Activated naive CD4-positive, alpha-beta T cell treated with anti-CD3 and anti-CD28 coated beads for 36 hours (primary cell): ENCODE measurements at regions not wholly inside any gene's neighbourhood (a gene's known extent, or its start where the extent isn't known, plus 50 kb on each side); places are given as distances from the start of the nearest gene placed in this dataset.

ENCODE experiments used
- CTCF ChIA-PET: fragments of 350-600 bp; sonication (Branson Sonifier 250); formaldehyde crosslinking; loops from one replicate; lab custom pipeline; 2021; ENCODE audit warnings: antibody characterized with exemption; lab: Charles Lee
- DNase-seq: peaks from one replicate; pipeline ENCODE4 v3.0.0-alpha.2; 2020
- H3K27ac Mint-ChIP-seq: one replicate; pipeline ENCODE4 v1.8.0; 2021; ENCODE audit warnings: mild to moderate bottlenecking, mixed read lengths
- H3K27me3 Mint-ChIP-seq: one replicate; pipeline ENCODE4 v1.8.0; 2021; ENCODE audit warnings: low read depth, mixed read lengths
- H3K36me3 Mint-ChIP-seq: one replicate; pipeline ENCODE4 v1.8.0; 2021; ENCODE audit warnings: low read depth, mixed read lengths
- H3K4me1 Mint-ChIP-seq: one replicate; pipeline ENCODE4 v1.8.0; 2021; ENCODE audit warnings: low read depth, mixed read lengths
- H3K4me3 Mint-ChIP-seq: one replicate; pipeline ENCODE4 v1.8.0; 2021; ENCODE audit warnings: mild to moderate bottlenecking, moderate library complexity, mixed read lengths
- H3K9me3 Mint-ChIP-seq: one replicate; pipeline ENCODE4 v1.8.0; 2021; ENCODE audit warnings: mixed read lengths
- intact Hi-C: fragments of 100-400 bp; cut with micrococcal nuclease; formaldehyde crosslinking; loops from one replicate; pipeline ENCODE4 v1.15.1; 2023

GRCh38 chr17:73746314-73747073, 102.2 kb upstream of the SDK2 start:
- H3K4me1 Mint-ChIP-seq = no peaks in the 10 kb centered on the region
- no peak overlapping the region for H3K4me3 Mint-ChIP-seq
- intact Hi-C loops = no loop called here
- H3K9me3 Mint-ChIP-seq = no peaks in the 10 kb centered on the region
- no peaks in the 10 kb centered on the region for H3K36me3 Mint-ChIP-seq
- no peak for DNase-seq
- H3K27ac Mint-ChIP-seq = no peak overlapping the region
- H3K27me3 Mint-ChIP-seq = no peaks in the 10 kb centered on the region
- CTCF ChIA-PET = no interaction called here

GRCh38 chr17:73747221-73748002, 103.2 kb upstream of the SDK2 start:
- Mint-ChIP-seq H3K27ac (no peak overlapping the region), H3K4me3 (no peak overlapping the region), H3K9me3 (no peaks in the 10 kb centered on the region), H3K27me3 (no peaks in the 10 kb centered on the region), H3K4me1 (no peaks in the 10 kb centered on the region), H3K36me3 (no peaks in the 10 kb centered on the region)
- CTCF ChIA-PET = no interaction called here
- intact Hi-C loops = no loop called here
- no peak for DNase-seq

- Mint-ChIP-seq H3K27ac (no peak overlapping the region), H3K27me3 (no peaks in the 10 kb centered on the region), H3K4me1 (no peaks in the 10 kb centered on the region), H3K36me3 (no peaks in the 10 kb centered on the region), H3K4me3 (no peak overlapping the region), H3K9me3 (no peaks in the 10 kb centered on the region)
- CTCF ChIA-PET = no interaction called here
- no peak for DNase-seq
- intact Hi-C loops = no loop called here
Observed at GRCh38 chr17:73748508-73748907, 104.3 kb upstream of the SDK2 start.

- Mint-ChIP-seq H3K9me3 (no peaks in the 10 kb centered on the region), H3K27me3 (no peaks in the 10 kb centered on the region), H3K4me3 (no peak overlapping the region), H3K27ac (no peak overlapping the region), H3K4me1 (no peaks in the 10 kb centered on the region), H3K36me3 (no peaks in the 10 kb centered on the region)
- CTCF ChIA-PET = no interaction called here
- intact Hi-C loops = no loop called here
- DNase-seq = no peak
Observed at GRCh38 chr17:73749337-73749823, 105.1 kb upstream of the SDK2 start.

- no peaks in the 10 kb centered on the region for H3K36me3 Mint-ChIP-seq
- CTCF ChIA-PET = no interaction called here
- no peak overlapping the region for H3K27ac Mint-ChIP-seq
- no peak overlapping the region for H3K4me3 Mint-ChIP-seq
- H3K9me3 Mint-ChIP-seq = no peaks in the 10 kb centered on the region
- no peaks in the 10 kb centered on the region for H3K4me1 Mint-ChIP-seq
- intact Hi-C loops = no loop called here
- H3K27me3 Mint-ChIP-seq = no peaks in the 10 kb centered on the region
- no peak for DNase-seq
Observed at GRCh38 chr17:73749928-73750605, 105.8 kb upstream of the SDK2 start.

- H3K9me3 Mint-ChIP-seq = no peaks in the 10 kb centered on the region
- H3K27ac Mint-ChIP-seq = no peak overlapping the region
- no peaks in the 10 kb centered on the region for H3K4me1 Mint-ChIP-seq
- DNase-seq = no peak
- H3K4me3 Mint-ChIP-seq = no peak overlapping the region
- H3K36me3 Mint-ChIP-seq = no peaks in the 10 kb centered on the region
- H3K27me3 Mint-ChIP-seq = no peaks in the 10 kb centered on the region
- CTCF ChIA-PET = no interaction called here
- intact Hi-C loops = no loop called here
Observed at GRCh38 chr17:73750975-73751374, 106.7 kb upstream of the SDK2 start.

- Mint-ChIP-seq H3K36me3 (no peaks in the 10 kb centered on the region), H3K4me3 (no peak overlapping the region), H3K27ac (no peak overlapping the region), H3K4me1 (peaks cover 10% of the 10 kb centered on the region), H3K9me3 (no peaks in the 10 kb centered on the region), H3K27me3 (no peaks in the 10 kb centered on the region)
- CTCF ChIA-PET = no interaction called here
- intact Hi-C loops = no loop called here
- DNase-seq = no peak
Observed at GRCh38 chr17:73753751-73754496, 109.7 kb upstream of the SDK2 start.

GRCh38 chr17:73754886-73755400, 110.7 kb upstream of the SDK2 start:
- Mint-ChIP-seq H3K4me3 (no peak overlapping the region), H3K9me3 (no peaks in the 10 kb centered on the region), H3K4me1 (peaks cover 14% of the 10 kb centered on the region), H3K36me3 (no peaks in the 10 kb centered on the region), H3K27ac (no peak overlapping the region), H3K27me3 (no peaks in the 10 kb centered on the region)
- CTCF ChIA-PET = no interaction called here
- intact Hi-C loops = no loop called here
- DNase-seq = no peak

- CTCF ChIA-PET = no interaction called here
- no peak overlapping the region for H3K27ac Mint-ChIP-seq
- peak; percentile 14 for DNase-seq
Observed at GRCh38 chr17:73757420-73757819, 113.2 kb upstream of the SDK2 start.

GRCh38 chr17:73758245-73758644, 114.0 kb upstream of the SDK2 start:
- CTCF ChIA-PET = no interaction called here
- H3K4me1 Mint-ChIP-seq = peaks cover 17% of the 10 kb centered on the region

More at GRCh38 chr17:73757420-73757819, 113.2 kb upstream of the SDK2 start:
- H3K9me3 Mint-ChIP-seq = no peaks in the 10 kb centered on the region
- H3K36me3 Mint-ChIP-seq = no peaks in the 10 kb centered on the region
- H3K4me1 Mint-ChIP-seq = peaks cover 17% of the 10 kb centered on the region
- intact Hi-C loops = no loop called here
- no peak overlapping the region for H3K4me3 Mint-ChIP-seq
- H3K27me3 Mint-ChIP-seq = no peaks in the 10 kb centered on the region

GRCh38 chr17:73759324-73759723, 115.1 kb upstream of the SDK2 start:
- no peaks in the 10 kb centered on the region for H3K27me3 Mint-ChIP-seq
- H3K27ac Mint-ChIP-seq = no peak overlapping the region
- H3K4me1 Mint-ChIP-seq = peaks cover 17% of the 10 kb centered on the region
- H3K4me3 Mint-ChIP-seq = no peak overlapping the region
- H3K9me3 Mint-ChIP-seq = no peaks in the 10 kb centered on the region
- DNase-seq = no peak
- CTCF ChIA-PET = no interaction called here
- H3K36me3 Mint-ChIP-seq = no peaks in the 10 kb centered on the region
- intact Hi-C loops = no loop called here

More at GRCh38 chr17:73758245-73758644, 114.0 kb upstream of the SDK2 start:
- no peak for DNase-seq
- no peaks in the 10 kb centered on the region for H3K9me3 Mint-ChIP-seq
- H3K36me3 Mint-ChIP-seq = no peaks in the 10 kb centered on the region
- intact Hi-C loops = no loop called here
- H3K27me3 Mint-ChIP-seq = no peaks in the 10 kb centered on the region
- no peak overlapping the region for H3K4me3 Mint-ChIP-seq
- no peak overlapping the region for H3K27ac Mint-ChIP-seq
